ENCODE measurements at regions not wholly inside any gene's neighbourhood (a gene's known extent, or its start where the extent isn't known, plus 50 kb on each side); places are given as distances from the start of the nearest gene placed in this dataset.

GRCh38 chr6:98640366-98640765 lies 194.0 kb upstream of the POU3F2 start:
- TF ChIP-seq CTCF (IDR thresholded peaks at IDR 0.05; ENCODE audit: insufficient read depth, low read length, poor library complexity, severe bottlenecking) (no peak), EZH2phosphoT487 (conservative IDR thresholded peaks at IDR 0.05; ENCODE audit: low read length) (no peak)
